Left renal pelvis (tissue), 4 donors: ENCODE measurements at regions not wholly inside any gene's neighbourhood (a gene's known extent, or its start where the extent isn't known, plus 50 kb on each side); places are given as distances from the start of the nearest gene placed in this dataset.
A peak's percentile ranks its signal among the peaks of the same experiment; 100 is the strongest.

Experiments used
- DNase-seq, 4 donors: peaks; one replicate each; pipeline ENCODE4 v3.0.0-alpha.2; 2013; ENCODE audit warnings: low read depth in 4 of 4, low spot score in 3 of 4

DNA sequence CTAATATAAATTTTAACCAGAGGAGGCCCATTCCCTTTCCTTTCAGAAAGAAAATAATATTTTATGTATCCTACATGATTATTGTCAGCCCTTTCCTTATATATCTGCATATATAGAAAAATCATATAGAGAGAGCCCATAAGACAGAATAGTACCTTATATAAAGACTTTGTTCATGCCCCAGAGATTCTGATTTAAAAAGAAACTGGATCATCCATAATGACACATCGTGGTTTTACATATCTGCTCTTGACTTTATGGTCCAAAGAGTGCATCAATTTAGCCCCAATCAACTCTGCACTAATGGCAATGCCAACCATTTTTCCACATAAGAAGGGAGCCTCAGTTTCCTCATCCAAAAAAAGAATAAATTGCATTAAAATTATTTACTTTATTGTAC is 937.5 kb downstream of the GATA3 start:
- no peak for DNase-seq

DNA sequence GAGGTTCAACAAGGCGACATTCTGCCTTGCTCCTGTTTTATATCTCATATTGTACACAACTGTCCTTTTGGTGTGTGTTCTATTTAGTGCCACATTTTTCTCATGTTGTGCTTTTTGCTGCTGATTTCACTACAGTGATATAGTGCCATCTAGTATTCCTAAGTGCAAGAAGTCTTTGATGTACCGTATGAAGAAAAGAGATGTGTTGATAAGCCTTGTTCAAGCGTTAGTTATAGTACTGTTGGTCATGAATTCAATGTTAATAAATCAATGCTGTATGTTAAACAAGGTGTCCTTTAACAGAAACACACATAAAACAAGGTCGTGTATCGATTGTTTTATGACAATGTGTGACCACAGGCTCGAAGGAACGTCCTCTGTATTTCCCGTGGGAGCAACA is 939.4 kb downstream of the GATA3 start:
- no peak for DNase-seq

DNA sequence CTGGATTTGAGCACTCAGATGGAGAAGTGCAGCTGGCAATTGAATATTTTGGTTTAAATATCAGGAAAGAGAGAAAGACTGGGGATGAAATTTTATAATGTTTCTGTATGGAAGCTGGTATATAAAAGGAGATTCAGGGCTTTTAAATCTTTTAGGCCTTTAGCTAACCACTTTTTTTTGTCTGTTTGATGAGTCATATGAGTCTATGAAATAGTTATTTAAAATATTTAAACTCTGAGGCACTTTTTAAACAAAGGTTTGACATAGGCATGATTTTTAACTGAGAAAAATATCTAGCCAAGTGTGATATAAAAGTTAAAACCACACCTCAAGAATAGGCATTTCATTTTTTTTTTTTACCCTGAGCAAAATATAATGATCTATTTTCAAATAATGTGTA is 944.3 kb downstream of the GATA3 start:
- DNase-seq: no peak

DNA sequence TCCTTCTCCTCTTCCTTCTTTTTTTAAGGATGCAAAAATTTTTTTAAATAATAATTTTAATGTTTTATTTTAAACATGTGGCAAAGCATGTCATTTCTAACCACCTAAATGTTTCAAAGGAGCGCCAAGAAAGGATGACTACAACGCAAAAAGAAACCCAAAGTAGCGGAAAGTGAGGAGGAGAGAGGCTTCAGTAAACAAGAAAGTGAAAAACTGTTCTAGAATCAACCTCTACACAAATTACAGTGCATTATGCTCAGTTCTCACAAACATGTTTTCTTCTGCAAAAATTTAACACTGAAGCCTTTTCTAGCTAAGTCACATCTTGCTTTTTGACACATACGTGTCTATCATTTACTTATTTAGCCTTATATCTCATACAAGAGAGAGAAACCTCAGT is 948.6 kb downstream of the GATA3 start:
- no peak for DNase-seq

DNA sequence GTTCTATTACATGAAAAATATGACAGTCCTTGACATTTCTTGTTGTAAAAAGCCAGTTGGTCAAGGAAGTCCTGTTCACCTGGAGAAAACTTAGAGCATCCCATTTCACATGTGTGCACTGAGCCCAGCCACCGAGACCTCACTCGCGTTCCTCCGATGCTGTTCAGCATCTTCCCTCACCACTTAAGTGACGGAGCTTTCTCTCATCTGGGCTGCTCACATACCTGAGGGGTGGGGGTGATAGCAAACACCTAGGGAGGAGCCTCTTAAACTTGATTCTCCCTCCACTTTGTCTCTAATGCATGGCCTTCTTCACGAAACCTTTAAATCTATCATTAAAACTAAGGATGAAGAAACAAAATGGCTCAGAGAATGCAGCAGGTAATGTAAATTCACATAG is 950.2 kb downstream of the GATA3 start:
- no peak for DNase-seq

DNA sequence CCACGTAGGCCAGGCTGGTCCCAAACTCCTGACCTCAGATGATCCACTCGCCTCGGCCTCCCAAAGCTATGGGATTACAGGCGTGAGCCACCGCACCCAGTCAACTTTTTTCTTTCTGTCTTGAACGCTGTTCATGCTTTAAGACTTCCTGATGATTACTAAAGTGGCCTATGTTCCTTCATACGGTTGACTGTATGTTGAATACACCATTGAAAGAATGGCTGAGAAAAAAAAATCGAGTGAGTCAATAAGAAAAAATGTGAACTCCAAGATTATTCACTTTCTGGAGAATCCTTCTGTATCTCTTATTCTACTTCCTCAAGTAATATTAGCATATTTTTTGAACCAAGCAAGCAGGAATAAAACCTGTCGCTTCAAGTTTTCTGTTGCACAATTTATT is 955.0 kb downstream of the GATA3 start:
- DNase-seq: no peak

DNA sequence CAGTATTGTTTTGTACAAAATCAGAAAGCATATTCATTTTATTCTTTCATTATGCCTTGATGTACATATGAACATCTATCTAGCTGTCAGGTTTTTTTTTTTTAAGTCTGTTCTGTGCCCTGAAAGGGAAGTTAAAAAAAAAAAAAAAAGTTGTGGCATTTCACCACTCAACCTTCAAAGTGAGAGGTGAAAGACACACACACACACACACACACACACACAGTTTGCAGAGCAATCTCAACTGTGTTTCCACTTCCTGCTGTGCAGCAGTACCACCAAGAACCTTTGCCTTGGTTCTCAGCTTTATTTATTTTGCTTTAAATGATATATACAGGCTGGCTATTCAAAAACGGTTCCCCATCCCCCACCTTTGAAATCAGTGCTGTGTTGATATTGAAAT is 955.6 kb downstream of the GATA3 start:
- DNase-seq: no peak

DNA sequence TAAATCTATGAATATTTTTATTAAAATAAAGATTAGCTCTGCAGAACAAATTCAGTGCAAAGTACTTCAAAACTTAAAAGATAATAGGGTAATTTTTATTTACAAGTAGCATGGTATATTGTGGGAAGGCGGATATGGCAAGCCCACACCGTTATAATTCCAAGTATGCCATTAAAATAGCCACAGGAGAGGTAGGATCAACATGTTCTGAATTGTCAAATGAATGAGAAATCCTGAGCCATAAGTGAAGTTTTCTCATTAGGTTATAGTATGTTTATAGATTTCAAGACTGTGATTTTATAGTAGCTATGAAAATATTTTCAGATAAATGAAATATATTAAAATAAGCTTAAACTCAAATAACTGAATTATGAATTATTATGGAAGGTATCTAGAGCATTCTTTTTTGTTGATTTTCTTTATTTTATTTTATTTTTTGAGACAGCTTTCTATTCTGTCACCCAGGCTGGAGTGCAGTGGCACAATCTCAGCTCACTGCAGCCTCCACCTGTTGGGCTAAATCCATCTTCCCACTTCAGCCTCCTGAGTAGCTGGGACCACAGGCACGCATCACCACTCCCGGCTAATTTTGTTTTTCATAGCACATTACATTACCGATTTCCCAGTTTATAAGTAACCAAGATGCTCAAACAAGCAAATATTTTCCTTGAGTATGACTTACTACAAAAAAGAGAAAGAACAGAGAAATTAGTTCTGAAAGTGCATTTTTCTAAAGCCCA is 956.6 kb downstream of the GATA3 start:
- DNase-seq: no peak

DNA sequence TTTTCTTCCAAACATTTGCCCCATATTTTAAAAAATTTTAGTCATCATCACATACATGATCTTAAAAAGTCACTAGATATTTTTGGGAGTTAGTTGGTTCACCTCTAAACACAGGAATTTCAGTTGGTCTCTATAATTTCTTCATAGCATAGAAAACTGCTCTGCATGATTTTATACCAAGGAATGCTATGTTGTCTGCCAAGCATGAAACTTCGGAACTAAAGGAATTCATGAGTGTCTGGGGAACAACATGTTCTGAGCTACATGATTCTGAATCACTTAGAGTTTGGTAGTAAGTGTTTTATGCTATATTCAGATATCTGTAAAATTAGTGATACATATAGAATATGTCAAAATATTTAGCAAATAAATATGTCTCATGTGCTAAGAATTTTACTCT is 957.8 kb downstream of the GATA3 start:
- no peak for DNase-seq

DNA sequence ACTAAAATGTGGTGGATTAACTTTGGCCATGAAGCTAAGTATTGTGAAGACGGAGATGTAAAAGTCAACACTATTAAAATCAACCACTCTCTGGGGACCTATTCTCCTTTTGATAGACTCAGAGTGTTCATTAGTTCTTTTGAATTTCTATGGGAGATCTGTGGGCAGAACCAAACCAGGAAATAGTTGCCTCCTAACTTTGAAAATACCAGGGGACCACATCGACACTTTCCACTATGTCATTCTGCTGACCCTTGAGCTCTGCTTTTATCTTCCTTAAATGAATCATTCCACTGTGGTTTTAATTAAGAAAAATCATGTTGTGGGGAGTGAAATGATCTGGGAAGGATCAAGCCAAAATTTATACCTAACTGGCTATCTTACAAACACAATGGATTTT is 960.5 kb downstream of the GATA3 start:
- no peak for DNase-seq

DNA sequence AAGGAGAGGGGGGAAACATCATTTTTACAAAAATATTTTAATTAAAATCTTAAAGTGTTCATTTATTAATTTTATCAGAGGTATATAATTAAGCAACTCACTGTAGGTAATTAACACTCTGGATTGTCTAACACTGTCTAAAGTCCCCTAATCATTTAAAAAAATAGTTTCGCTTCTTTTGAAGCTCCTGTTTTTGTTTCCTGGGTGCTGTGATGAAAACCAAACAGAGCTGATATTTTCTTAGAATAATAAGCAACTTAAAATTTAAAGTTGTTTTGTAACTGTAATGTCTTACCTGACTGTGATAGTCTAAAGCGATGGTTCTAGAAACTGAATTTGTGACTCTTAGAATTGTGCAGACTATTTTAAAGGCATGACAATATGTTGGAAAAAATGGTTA is 961.0 kb downstream of the GATA3 start:
- DNase-seq: no peak

DNA sequence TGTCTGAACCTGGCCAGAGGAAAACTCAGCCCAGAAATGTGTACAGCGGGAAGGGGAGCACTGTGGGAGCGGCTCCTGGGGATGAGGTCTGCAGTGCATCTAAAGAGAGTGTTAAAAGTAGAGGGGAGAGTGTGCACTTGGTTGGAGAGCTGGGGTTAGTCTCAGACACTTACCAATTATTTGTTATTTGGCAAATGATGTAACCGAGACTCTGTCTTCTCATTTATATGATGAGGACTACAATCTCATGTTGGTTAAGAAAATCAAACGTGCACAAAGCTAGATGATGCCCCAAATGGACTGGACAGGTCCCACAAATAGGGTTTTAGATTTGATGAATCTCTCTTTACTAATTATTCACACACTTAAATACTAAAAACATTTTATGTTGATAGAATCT is 962.4 kb downstream of the GATA3 start:
- DNase-seq: no peak

DNA sequence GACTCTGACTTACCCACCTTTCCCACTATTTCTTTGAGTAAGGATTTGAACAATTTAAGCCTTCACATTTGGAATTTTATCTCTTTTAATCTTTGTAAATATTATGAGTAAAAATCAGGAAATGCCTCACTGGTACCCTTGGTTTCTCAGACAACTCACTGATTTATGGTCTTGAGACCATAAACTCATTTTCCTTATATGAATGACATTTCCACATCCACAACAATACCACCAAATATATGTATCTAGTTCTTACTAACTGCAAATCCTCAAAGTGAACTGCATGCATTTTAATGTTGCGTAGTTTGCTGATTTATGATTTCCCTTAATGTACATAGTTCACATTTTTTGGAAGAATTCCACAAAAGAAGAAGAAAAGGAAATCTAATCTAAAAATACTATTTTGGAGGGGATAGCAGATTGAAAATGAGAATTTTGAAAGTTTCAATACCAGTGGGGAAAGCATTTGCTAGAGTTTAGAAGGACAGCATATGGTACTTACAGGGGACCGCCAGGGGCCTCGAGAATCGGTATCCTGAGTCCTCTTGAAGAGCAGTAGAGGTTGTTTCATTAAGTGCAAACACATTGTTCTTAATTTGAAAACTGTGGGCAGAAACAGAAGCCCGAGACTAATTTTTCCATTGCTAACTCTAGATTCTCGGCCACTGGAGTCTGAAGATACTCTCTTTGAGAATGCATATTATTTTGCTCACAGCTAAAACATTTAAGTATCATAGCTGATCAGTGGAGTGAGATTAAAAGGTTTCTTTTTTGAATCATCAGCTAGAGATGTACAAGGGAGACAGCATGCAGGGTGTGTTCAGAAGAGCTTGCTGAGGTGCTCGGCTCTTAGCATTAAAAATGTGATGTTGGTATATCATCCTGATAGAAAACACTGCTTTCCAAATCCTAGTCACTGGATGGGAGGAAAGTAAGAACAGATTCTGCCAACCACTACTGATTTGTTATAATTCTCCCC is 964.0 kb downstream of the GATA3 start:
- peak in 1 of 4 donors; percentile 18 for DNase-seq

DNA sequence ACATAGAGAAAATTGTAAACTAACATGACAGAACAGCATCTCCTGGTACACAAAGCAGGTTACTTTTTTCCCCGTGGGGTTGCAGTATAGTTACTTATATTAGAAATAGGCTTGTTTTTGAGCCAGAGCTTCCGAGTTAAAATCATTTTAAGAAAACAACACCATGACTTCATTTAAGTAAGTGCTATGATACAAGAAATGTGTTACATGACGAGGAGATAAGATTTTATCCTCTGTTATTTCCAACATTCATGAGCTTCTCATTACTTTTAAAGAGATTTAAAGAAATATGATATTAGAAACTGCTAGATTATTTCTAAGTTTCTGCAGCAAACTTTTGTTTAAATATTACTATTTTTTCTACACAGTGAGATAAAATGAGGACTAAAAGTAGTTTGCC is 968.7 kb downstream of the GATA3 start:
- DNase-seq: no peak

DNA sequence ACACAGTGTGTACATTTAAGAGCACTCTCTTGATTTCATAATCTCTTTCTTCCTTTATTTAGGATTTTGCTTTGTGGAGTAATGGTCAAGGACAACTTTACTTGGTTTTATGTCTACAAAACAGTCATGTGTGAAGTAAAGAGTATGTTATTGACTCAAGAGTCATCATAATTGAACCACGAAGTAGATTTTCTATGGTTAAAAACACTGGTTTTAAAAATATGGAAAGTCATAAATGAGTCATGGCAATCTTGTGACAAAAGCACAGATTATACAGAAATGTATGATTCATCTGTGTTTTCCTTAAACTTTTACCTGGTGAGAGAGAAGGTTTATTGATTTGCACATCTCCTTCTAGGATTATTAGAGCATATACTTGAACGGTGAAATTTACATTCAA is 969.7 kb downstream of the GATA3 start:
- DNase-seq: no peak

DNA sequence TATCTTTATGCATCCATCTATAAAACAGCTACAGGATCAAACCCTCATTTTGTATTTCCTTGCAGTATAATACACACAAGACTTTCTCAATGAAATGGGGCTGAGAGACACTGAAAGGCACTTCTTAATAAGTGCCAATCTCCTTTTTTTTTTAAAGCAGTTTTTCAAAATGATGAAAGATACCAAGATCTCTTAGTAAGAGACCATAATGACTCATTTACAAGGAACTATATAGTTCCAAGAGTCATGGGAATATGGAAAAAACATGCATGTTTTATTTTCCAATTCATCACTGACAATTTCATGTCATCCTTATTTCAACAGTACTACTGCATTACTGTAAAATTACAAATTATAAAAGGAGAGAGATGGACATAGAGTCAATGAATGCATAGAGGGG is 973.7 kb downstream of the GATA3 start:
- no peak for DNase-seq

DNA sequence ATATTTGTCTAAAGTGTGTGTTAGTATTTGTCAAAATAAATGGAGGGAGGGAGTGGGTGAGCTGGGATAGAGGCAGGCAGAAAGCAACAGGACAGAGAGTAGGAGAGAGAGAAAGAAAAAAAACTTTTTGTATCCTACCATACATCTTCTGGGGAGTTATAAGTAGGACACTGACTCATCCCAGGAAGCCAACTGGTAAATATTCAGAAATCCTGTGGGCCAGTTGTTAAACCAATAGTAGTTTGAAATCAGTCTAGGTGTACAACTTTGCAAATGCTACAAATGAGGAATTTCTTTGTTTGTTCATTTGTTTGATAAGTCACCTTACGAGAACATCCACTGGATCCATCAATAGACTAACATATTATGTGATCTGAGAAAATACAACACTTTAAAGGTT is 980.9 kb downstream of the GATA3 start:
- DNase-seq: no peak

DNA sequence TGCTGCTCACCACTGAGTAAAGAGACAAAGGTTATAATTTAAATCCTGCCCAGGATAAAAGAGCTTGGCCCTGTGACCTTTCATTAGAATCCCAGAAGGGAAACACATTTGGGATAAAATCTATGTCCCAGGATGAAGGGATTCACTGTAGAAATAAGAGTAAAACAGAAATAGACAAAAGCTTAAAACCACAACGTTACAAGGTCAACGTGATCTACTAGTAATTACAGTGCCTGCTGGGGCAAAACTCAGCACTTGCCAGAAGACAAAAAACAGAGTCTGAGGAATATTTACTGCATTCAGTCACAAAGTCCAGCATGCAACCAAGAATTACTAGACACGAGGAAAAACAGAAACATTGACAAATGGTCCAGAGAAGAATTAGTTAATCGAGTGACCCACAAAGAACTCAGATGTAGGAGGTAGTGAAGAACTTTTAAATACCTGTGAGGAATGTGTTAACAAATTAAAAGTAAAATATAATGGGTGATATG is 982.3 kb downstream of the GATA3 start:
- DNase-seq: no peak

DNA sequence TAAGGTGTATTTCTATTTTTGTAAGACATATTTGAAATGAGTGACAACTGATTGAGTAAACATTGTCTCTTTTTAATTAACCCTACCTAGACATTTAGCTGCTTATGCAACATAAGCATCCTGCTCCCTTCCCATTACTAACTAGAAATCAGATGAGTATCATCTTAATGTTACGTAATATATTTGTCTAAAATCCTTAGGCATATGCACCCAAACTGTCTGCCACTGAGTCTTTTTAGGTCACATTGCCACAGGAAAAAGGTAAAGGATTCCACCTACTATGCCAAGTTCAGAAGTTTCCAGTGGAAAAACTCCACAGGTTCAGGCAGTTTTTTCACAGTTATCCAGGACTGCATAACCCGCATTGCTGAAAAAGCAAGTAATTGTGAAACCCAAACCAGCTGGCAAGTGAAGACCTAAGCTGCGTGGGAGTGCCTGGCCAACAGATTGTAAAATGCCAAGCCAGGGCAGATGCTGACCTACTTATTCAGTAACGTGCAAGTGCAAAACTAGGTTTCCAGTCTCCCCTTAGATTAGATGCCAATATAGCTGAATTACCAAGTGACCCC is 983.7 kb downstream of the GATA3 start:
- no peak for DNase-seq

DNA sequence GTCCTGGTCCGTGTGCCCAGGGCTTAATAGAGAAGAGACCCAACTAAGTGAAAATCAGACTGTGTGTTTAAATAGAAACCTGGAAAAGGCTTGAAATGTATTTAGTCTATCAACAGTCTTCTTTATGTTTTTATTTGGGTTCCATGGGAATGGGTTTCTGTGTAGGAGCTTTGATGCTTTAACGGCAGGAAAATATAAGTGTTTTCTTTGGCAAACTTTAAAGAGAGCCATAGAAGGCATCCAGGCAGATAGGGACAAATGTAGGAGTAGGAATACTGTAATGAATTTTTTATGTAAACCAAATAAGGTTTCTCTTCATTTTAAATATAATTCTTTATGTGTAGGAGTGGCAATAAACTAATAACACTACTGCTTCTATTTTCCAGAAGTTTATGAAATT is 989.0 kb downstream of the GATA3 start:
- peak; percentile 8 to 56 (median 34) for DNase-seq

DNA sequence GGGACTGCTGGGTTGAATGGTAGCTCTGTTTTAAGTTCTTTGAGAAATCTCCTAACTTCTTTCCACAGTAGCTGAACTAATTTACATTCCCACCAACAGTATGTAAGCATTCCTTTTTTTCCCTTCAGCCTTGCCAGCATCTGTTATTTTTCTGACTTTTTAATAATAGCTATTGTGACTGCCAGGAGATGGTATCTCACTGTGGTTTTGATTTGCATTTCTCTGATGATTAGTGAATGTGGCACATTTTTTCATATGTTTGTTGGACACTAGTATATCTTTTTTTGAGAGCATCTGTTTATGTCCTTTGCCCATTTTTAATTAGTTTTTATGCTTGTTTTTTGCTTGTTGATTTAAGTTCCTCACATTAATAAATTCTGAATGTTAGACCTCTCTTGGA is 990.8 kb downstream of the GATA3 start:
- DNase-seq: no peak
